K562 (cell line): ENCODE measurements at regions not wholly inside any gene's neighbourhood (a gene's known extent, or its start where the extent isn't known, plus 50 kb on each side); places are given as distances from the start of the nearest gene placed in this dataset.

ENCODE experiments used
- ATAC-seq: fragments of 200-7000 bp; cut with Tn5 transposase; 3 replicates; pipeline ENCODE4 v1.9.1; 2020; ENCODE audit warnings: moderate library complexity
- BruUV-seq: library from RNA; stranded (reverse); fragments of 400-500 nt; replicated peaks from 2 replicates; lab custom pipeline; 2021; lab: Mats Ljungman, UMichigan
- CTCF ChIA-PET: fragments of 300-600 bp; formaldehyde crosslinking; extraction: SDS; loops from one replicate; lab custom pipeline; 2021; ENCODE audit warnings: low intra/inter-chr PET ratio; lab: Yijun Ruan, JAX
- POLR2A ChIA-PET: fragments of 300-600, 350-650 bp; sonication (Branson Sonifier 250); formaldehyde crosslinking; extraction: SDS; loops from one replicate; lab custom pipeline; 2021; ENCODE audit warnings: antibody characterized with exemption, inconsistent platforms; lab: Yijun Ruan, JAX
- DNase-seq, 4 experiments: peaks; one replicate each; pipeline versions ENCODE4 v3.0.0 to v3.0.0-alpha.2; 2011 to 2018; ENCODE audit warnings: low spot score in 3 of 4, mixed read lengths in 3 of 4; ENCODE audit errors: extremely low read depth in 1 of 4
- FAIRE-seq: peaks from 2 replicates; lab custom pipeline; 2011; peaks lifted over from hg19 to GRCh38; lab: Jason Lieb, UNC
- H2AFZ ChIP-seq: 2 replicates; pipeline ENCODE4 v1.6.0; 2011; ENCODE audit warnings: low read depth, low read length, control low read depth, inconsistent platforms
- H3K27ac ChIP-seq: fragments of 200-600 bp; 3 replicates; pipeline ENCODE4 v1.8.0; 2011; ENCODE audit warnings: low read depth, mild to moderate bottlenecking, control low read depth, inconsistent platforms, low read length, moderate library complexity, mixed read lengths; ENCODE audit errors: extremely low read depth
- H3K27me3 ChIP-seq, 2 experiments: fragments of 300-600 bp in 1 of 2; 2 replicates in 1 of 2; 3 replicates in 1 of 2; pipeline versions ENCODE4 v1.6.0 to v1.8.0; 2011; ENCODE audit warnings: inconsistent platforms in 2 of 2, low read length in 2 of 2, mild to moderate bottlenecking in 1 of 2, mixed read lengths in 1 of 2, moderate library complexity in 1 of 2; ENCODE audit not compliant: control insufficient read depth in 2 of 2, insufficient read depth in 2 of 2
- H3K36me3 ChIP-seq: fragments of 300-600 bp; 3 replicates; pipeline ENCODE4 v1.8.0; 2011; ENCODE audit warnings: mild to moderate bottlenecking, low read length, inconsistent platforms; ENCODE audit not compliant: control insufficient read depth, insufficient read depth
- H3K4me1 ChIP-seq, 2 experiments: fragments of 200-600 bp in 1 of 2; replicated peaks in 1 of 2; 2 replicates in 1 of 2; 3 replicates in 1 of 2; pipeline versions ENCODE4 v1.5.1 to v1.8.0; 2011; ENCODE audit warnings: inconsistent platforms in 2 of 2, low read length in 2 of 2, mild to moderate bottlenecking in 1 of 2, mixed read lengths in 1 of 2, moderate library complexity in 1 of 2; ENCODE audit not compliant: control insufficient read depth in 2 of 2, insufficient read depth in 2 of 2
- H3K4me2 ChIP-seq: 2 replicates; pipeline ENCODE4 v1.6.1; 2011; ENCODE audit warnings: low read length, control low read depth, inconsistent platforms, mixed read lengths; ENCODE audit not compliant: insufficient read depth
- H3K4me3 ChIP-seq: fragments of 200-600 bp; sonication (generic), shearing (Covaris generic); 2 replicates; pipeline ENCODE4 v1.5.1; 2016; ENCODE audit warnings: control low read depth, inconsistent platforms
- H3K79me2 ChIP-seq: fragments of 200-600 bp; 3 replicates; pipeline ENCODE4 v1.8.0; 2011; ENCODE audit warnings: low read length, inconsistent platforms; ENCODE audit not compliant: control insufficient read depth, insufficient read depth
- H3K9ac ChIP-seq, 2 experiments: 2 replicates each; pipeline versions ENCODE4 v1.6.0 to v1.6.1; 2011; ENCODE audit warnings: low read depth in 2 of 2, low read length in 2 of 2, control low read depth in 1 of 2, inconsistent platforms in 1 of 2, mild to moderate bottlenecking in 1 of 2, mixed read lengths in 1 of 2; ENCODE audit not compliant: insufficient read depth in 1 of 2
- H3K9me1 ChIP-seq: one replicate; pipeline ENCODE4 v1.6.0; 2011; ENCODE audit warnings: inconsistent platforms, mild to moderate bottlenecking, low read length, moderate library complexity; ENCODE audit not compliant: control insufficient read depth, insufficient read depth
- H3K9me3 ChIP-seq: replicated peaks from 2 replicates; pipeline ENCODE4 v1.5.1; 2011; ENCODE audit warnings: low read depth, low read length, inconsistent platforms; ENCODE audit not compliant: control insufficient read depth, insufficient read depth
- H4K20me1 ChIP-seq: replicated peaks from 2 replicates; pipeline ENCODE4 v1.6.1; 2011; ENCODE audit warnings: low read length, inconsistent platforms, mixed read lengths; ENCODE audit not compliant: control insufficient read depth, insufficient read depth
- KLF1 ChIP-seq: fragments of 450-650 bp; IDR thresholded peaks from 2 replicates; pipeline ENCODE4 v1.6.1; 2016; ENCODE audit warnings: missing genetic modification characterization, missing compliant biosample characterization
- KLF16 ChIP-seq: IDR thresholded peaks from 2 replicates; pipeline ENCODE4 v1.6.1; 2016; ENCODE audit warnings: antibody characterized with exemption
- MEF2A ChIP-seq: IDR thresholded peaks from 2 replicates; pipeline ENCODE4 v1.6.1; 2011; ENCODE audit warnings: low read depth, mild to moderate bottlenecking, low read length, moderate library complexity; ENCODE audit not compliant: control insufficient read depth
- RAD51 ChIP-seq: fragments of 450-650 bp; IDR thresholded peaks from 2 replicates; pipeline ENCODE4 v1.7.1; 2016; ENCODE audit warnings: low read depth, mild to moderate bottlenecking, borderline replicate concordance
- TRIM24 ChIP-seq, 2 experiments: fragments of 450-650 bp; IDR thresholded peaks; 2 replicates each; pipeline ENCODE4 v1.6.1; 2016
- ZMIZ1 ChIP-seq, 2 experiments: fragments of 150-350 bp in 1 of 2; IDR thresholded peaks; 2 replicates each; pipeline ENCODE4 v1.6.1; 2012 to 2016; ENCODE audit warnings: low read depth in 2 of 2, low read length in 2 of 2, mild to moderate bottlenecking in 1 of 2, moderate library complexity in 1 of 2
- ZNF174 ChIP-seq: fragments of 250-450 bp; sonication (Bioruptor Pico); IDR thresholded peaks from 2 replicates; pipeline ENCODE4 v1.4.0; 2020; ENCODE audit warnings: mild to moderate bottlenecking
- ZNF354B ChIP-seq: fragments of 250-450 bp; sonication (Bioruptor Pico); IDR thresholded peaks from 2 replicates; pipeline ENCODE4 v1.4.0; 2020
- ZNF507 ChIP-seq: conservative IDR thresholded peaks from 2 replicates; pipeline ENCODE4 v1.6.1; 2017; ENCODE audit warnings: missing genetic modification characterization, missing compliant biosample characterization
- WGBS: fragments of 100-300 bp; shearing (Covaris generic); methylation state at CpG from one replicate; pipeline ENCODE4 v1.1.6; 2016; ENCODE audit warnings: low coverage, mixed read lengths; ENCODE audit not compliant: insufficient coverage; ENCODE audit errors: missing lambda C conversion rate; 5-methylcytosine and 5-hydroxymethylcytosine counted together
- in situ Hi-C: fragments of 300-500 bp; cut with MboI; formaldehyde crosslinking; loops from 4 replicates; pipeline ENCODE4 v1.15.0; 2018; ENCODE audit warnings: inconsistent platforms, mixed read lengths
- intact Hi-C: fragments of 100-400 bp; cut with micrococcal nuclease; formaldehyde crosslinking; loops from 2 replicates; pipeline ENCODE4 v1.14.2; 2022
- TF ChIP-seq, protein P1 (sequence below): fragments of 450-650 bp; IDR thresholded peaks from 2 replicates; pipeline ENCODE4 v1.6.1; 2014; ENCODE audit warnings: low read depth, mild to moderate bottlenecking, moderate library complexity, borderline replicate concordance

DNA sequence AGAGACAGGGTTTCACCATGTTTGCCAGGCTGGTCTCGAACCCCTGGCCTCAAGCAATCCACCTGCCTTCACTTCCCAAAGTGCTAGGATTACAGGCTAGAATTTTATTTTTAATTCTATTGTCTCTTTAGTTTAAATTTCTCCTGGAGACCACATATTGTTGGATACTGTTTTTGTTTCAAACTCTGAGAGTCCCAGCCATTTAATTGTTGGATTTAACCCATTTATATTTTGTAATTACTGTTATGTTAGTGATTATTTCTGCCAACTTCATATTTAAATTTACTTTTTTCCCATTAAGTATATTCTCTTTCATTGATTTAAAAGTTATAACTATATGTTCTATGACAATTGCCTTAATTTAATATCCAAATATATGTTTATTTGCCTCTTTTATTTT is 185.6 kb downstream of the ZNF248 start:
- no peak for TF ChIP-seq RAD51
- peak; percentile 95 for TF ChIP-seq ZNF507 (tag)
- TF ChIP-seq ZNF354B (CRISPR knock-in tag): peak; percentile 67; the same call in 1 of the 2 replicates
- TF ChIP-seq KLF1: no peak
- CTCF ChIA-PET: no interaction called here
- Histone ChIP-seq H3K4me1 (no peaks in the 10 kb centered on the region), H2AFZ (no peak overlapping the region), H3K79me2 (no peaks in the 10 kb centered on the region), H3K4me3 (no peak overlapping the region), H3K9me3 (no peaks in the 10 kb centered on the region), H3K9me1 (no peaks in the 10 kb centered on the region), H3K4me2 (no peak overlapping the region), H3K27ac (no peak overlapping the region), H4K20me1 (no peaks in the 10 kb centered on the region), H3K27me3 (no peaks in the 10 kb centered on the region), H3K9ac (no peak overlapping the region), H3K36me3 (no peaks in the 10 kb centered on the region)
- no peak for ATAC-seq
- no peak for DNase-seq
- WGBS: 0% methylated on average over 1 of the region's 1 CpG
- in situ Hi-C loops: no loop called here
- POLR2A ChIA-PET: no interaction called here
- no TSS peak for BruUV-seq
- intact Hi-C loops: no loop called here
- no peak for FAIRE-seq

DNA sequence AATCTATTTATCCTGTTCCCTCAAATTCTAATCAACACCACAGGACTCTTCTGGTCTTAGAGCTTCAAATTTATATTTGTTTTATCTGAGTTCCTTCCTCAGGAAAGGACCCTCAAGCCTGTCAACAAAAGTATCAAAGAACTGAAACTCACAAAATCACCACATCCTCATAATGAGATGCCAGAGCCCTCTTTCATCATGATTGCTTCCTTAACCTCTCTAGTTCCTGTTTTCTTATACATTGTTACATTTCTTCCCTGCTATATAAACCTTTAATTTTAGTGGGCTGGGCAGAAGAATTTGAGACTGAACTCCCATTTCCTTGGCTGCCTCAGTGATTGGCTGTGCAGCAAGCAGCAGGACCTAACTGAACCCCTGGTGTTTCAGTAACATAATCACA is 189.7 kb downstream of the ZNF248 start:
- no TSS peak for BruUV-seq
- Histone ChIP-seq H3K9ac (no peak overlapping the region), H3K27ac (no peak overlapping the region), H2AFZ (no peak overlapping the region), H3K9me1 (no peaks in the 10 kb centered on the region), H3K36me3 (no peaks in the 10 kb centered on the region), H4K20me1 (no peaks in the 10 kb centered on the region), H3K79me2 (no peaks in the 10 kb centered on the region), H3K27me3 (no peaks in the 10 kb centered on the region), H3K4me3 (no peak overlapping the region), H3K4me1 (no peaks in the 10 kb centered on the region), H3K9me3 (no peaks in the 10 kb centered on the region), H3K4me2 (no peak overlapping the region)
- FAIRE-seq (no peak), ATAC-seq (no peak), DNase-seq (no peak)
- intact Hi-C loops (no loop called here), in situ Hi-C loops (no loop called here)
- ChIA-PET CTCF (no interaction called here), POLR2A (no interaction called here)
- TF ChIP-seq KLF16 (no peak), TRIM24 (IDR thresholded peaks at IDR 0.05) (no peak), MEF2A (no peak), ZNF174 (CRISPR knock-in tag) (no peak), ZMIZ1 (IDR thresholded peaks at IDR 0.05; ENCODE audit: low read depth in 2 of 2, low read length in 2 of 2) (no peak)
- TF ChIP-seq, protein P1, sequence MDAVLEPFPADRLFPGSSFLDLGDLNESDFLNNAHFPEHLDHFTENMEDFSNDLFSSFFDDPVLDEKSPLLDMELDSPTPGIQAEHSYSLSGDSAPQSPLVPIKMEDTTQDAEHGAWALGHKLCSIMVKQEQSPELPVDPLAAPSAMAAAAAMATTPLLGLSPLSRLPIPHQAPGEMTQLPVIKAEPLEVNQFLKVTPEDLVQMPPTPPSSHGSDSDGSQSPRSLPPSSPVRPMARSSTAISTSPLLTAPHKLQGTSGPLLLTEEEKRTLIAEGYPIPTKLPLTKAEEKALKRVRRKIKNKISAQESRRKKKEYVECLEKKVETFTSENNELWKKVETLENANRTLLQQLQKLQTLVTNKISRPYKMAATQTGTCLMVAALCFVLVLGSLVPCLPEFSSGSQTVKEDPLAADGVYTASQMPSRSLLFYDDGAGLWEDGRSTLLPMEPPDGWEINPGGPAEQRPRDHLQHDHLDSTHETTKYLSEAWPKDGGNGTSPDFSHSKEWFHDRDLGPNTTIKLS: no peak
